SK-N-SH (cell line): ENCODE measurements at regions not wholly inside any gene's neighbourhood (a gene's known extent, or its start where the extent isn't known, plus 50 kb on each side); places are given as distances from the start of the nearest gene placed in this dataset.

Experiments
- CTCF ChIA-PET: fragments of 300-600, 350-600 bp; formaldehyde crosslinking; extraction: SDS; loops from one replicate; lab custom pipeline; 2021; lab: Yijun Ruan, JAX
- POLR2A ChIA-PET: fragments of 350-600 bp; sonication (Branson Sonifier 250); formaldehyde crosslinking; extraction: SDS; loops from one replicate; lab custom pipeline; 2020; ENCODE audit warnings: antibody characterized with exemption, inconsistent platforms; lab: Yijun Ruan, JAX
- DNase-seq: peaks from one replicate; pipeline ENCODE4 v3.0.0; 2012
- H2AFZ ChIP-seq: fragments of 200-600 bp; sonication (generic); 2 replicates; pipeline ENCODE4 v1.8.1; 2016; ENCODE audit warnings: antibody characterized with exemption, mild to moderate bottlenecking, low read depth
- H3F3A ChIP-seq: fragments of 200-600 bp; sonication (generic); replicated peaks from 2 replicates; pipeline ENCODE3; 2016; ENCODE audit warnings: antibody characterized with exemption, mild to moderate bottlenecking; ENCODE audit not compliant: insufficient read depth
- H3K27ac ChIP-seq, 2 experiments: fragments of 200-500 bp in 1 of 2; fragments of 200-600 bp in 1 of 2; sonication (Bioruptor generic) in 1 of 2; sonication (generic), shearing (Covaris generic) in 1 of 2; 2 replicates each; pipeline versions ENCODE4 v1.5.1 to v1.6.1; 2014 to 2016; ENCODE audit warnings: low read depth in 2 of 2, inconsistent platforms in 1 of 2, low read length in 1 of 2, mild to moderate bottlenecking in 1 of 2, mixed read lengths in 1 of 2
- H3K27me3 ChIP-seq: fragments of 200-600 bp; sonication (generic), shearing (Covaris generic); 2 replicates; pipeline ENCODE4 v1.6.1; 2016; ENCODE audit warnings: mixed run types; ENCODE audit not compliant: insufficient read depth
- H3K36me3 ChIP-seq, 2 experiments: fragments of 200-500 bp in 1 of 2; fragments of 200-600 bp in 1 of 2; sonication (Bioruptor generic) in 1 of 2; sonication (generic) in 1 of 2; replicated peaks in 1 of 2; 2 replicates each; pipeline versions ENCODE3 to v1.5.1; 2014 to 2016; ENCODE audit warnings: low read length in 1 of 2, mild to moderate bottlenecking in 1 of 2; ENCODE audit not compliant: insufficient read depth in 2 of 2, control insufficient read depth in 1 of 2
- H3K4me1 ChIP-seq, 2 experiments: fragments of 200-500 bp in 1 of 2; fragments of 200-600 bp in 1 of 2; sonication (Bioruptor generic) in 1 of 2; sonication (generic), shearing (Covaris generic) in 1 of 2; 2 replicates each; pipeline versions ENCODE4 v1.5.1 to v1.6.1; 2014 to 2016; ENCODE audit warnings: low read depth in 1 of 2, low read length in 1 of 2, mixed run types in 1 of 2; ENCODE audit not compliant: insufficient read depth in 2 of 2, control insufficient read depth in 1 of 2
- H3K4me2 ChIP-seq: fragments of 200-600 bp; sonication (generic), shearing (Covaris generic); 2 replicates; pipeline ENCODE4 v1.6.1; 2017; ENCODE audit warnings: mixed run types
- H3K4me3 ChIP-seq, 2 experiments: fragments of 200-500 bp in 1 of 2; fragments of 200-600 bp in 1 of 2; sonication (Bioruptor generic) in 1 of 2; sonication (generic), shearing (Covaris generic) in 1 of 2; 2 replicates each; pipeline versions ENCODE4 v1.5.1 to v1.8.1; 2014 to 2016; ENCODE audit warnings: low read depth in 2 of 2, inconsistent platforms in 1 of 2, low read length in 1 of 2, mild to moderate bottlenecking in 1 of 2, mixed read lengths in 1 of 2, moderate library complexity in 1 of 2
- H3K79me2 ChIP-seq: fragments of 200-600 bp; sonication (generic); 2 replicates; pipeline ENCODE4 v1.8.1; 2017; ENCODE audit warnings: mild to moderate bottlenecking; ENCODE audit not compliant: insufficient read depth
- H3K9ac ChIP-seq: fragments of 200-600 bp; sonication (generic); 2 replicates; pipeline ENCODE4 v1.6.1; 2017; ENCODE audit warnings: mixed run types
- H3K9me2 ChIP-seq: fragments of 200-600 bp; sonication (generic); 2 replicates; pipeline ENCODE4 v1.6.1; 2017; ENCODE audit warnings: mixed run types
- H3K9me3 ChIP-seq: fragments of 200-600 bp; sonication (generic); 2 replicates; pipeline ENCODE4 v1.6.1; 2017; ENCODE audit warnings: mixed run types, mild to moderate bottlenecking, moderate library complexity
- H4K20me1 ChIP-seq: fragments of 200-600 bp; sonication (generic); 2 replicates; pipeline ENCODE4 v1.6.1; 2017; ENCODE audit warnings: mild to moderate bottlenecking, mixed run types; ENCODE audit not compliant: insufficient read depth
- CHD2 ChIP-seq: fragments of 150-350 bp; IDR thresholded peaks from 2 replicates; pipeline ENCODE4 v1.6.1; 2018; ENCODE audit warnings: low read length; ENCODE audit not compliant: partially characterized antibody
- ELF1 ChIP-seq: IDR thresholded peaks from 2 replicates; pipeline ENCODE4 v1.4.0; 2012
- EZH2phosphoT487 ChIP-seq: fragments of 200-600 bp; sonication (generic); IDR thresholded peaks from 2 replicates; pipeline ENCODE4 v1.6.1; 2017; ENCODE audit warnings: low read depth, mixed run types, mild to moderate bottlenecking, antibody characterized with exemption, moderate library complexity, borderline replicate concordance
- FOSL2 ChIP-seq: IDR thresholded peaks from 2 replicates; pipeline ENCODE4 v1.4.0; 2012; ENCODE audit warnings: low read depth, mild to moderate bottlenecking, moderate library complexity, borderline replicate concordance
- GATA2 ChIP-seq: sonication (generic); formaldehyde crosslinking; IDR thresholded peaks from 2 replicates; pipeline ENCODE4 v1.5.0; 2020; ENCODE audit warnings: mild to moderate bottlenecking, missing genetic modification reagents
- NRF1 ChIP-seq: IDR thresholded peaks from 2 replicates; pipeline ENCODE4 v1.6.1; 2012; ENCODE audit warnings: low read depth, mild to moderate bottlenecking, low read length
- POLR2AphosphoS5 ChIP-seq: IDR thresholded peaks from 2 replicates; pipeline ENCODE4 v1.6.1; 2012; ENCODE audit warnings: low read depth, low read length
- RAD21 ChIP-seq: IDR thresholded peaks from 2 replicates; pipeline ENCODE4 v1.6.1; 2012; ENCODE audit warnings: mild to moderate bottlenecking, low read length
- RCOR1 ChIP-seq: fragments of 150-350 bp; IDR thresholded peaks from 2 replicates; pipeline ENCODE4 v1.6.1; 2017; ENCODE audit warnings: antibody characterized with exemption, low read length
- REST ChIP-seq: IDR thresholded peaks from 2 replicates; pipeline ENCODE4 v1.6.1; 2012; ENCODE audit warnings: mild to moderate bottlenecking, low read depth, low read length, moderate library complexity
- RFX5 ChIP-seq: IDR thresholded peaks from 2 replicates; pipeline ENCODE4 v1.6.1; 2012; ENCODE audit warnings: mild to moderate bottlenecking, improper control_type of control experiment, low read length
- TEAD4 ChIP-seq: IDR thresholded peaks from 2 replicates; pipeline ENCODE4 v1.4.0; 2012; ENCODE audit warnings: mild to moderate bottlenecking, borderline replicate concordance; ENCODE audit not compliant: insufficient read depth
- USF2 ChIP-seq: fragments of 150-350 bp; IDR thresholded peaks from 2 replicates; pipeline ENCODE4 v1.6.1; 2017; ENCODE audit warnings: antibody characterized with exemption, low read length, low read depth, borderline replicate concordance
- YY1 ChIP-seq: IDR thresholded peaks from 2 replicates; pipeline ENCODE4 v1.4.0; 2012; ENCODE audit warnings: low read depth, mild to moderate bottlenecking
- ZBTB33 ChIP-seq: IDR thresholded peaks from 2 replicates; pipeline ENCODE4 v1.4.0; 2012; ENCODE audit warnings: low read depth, borderline replicate concordance

- H3K27me3 ChIP-seq, result no peaks in the 10 kb centered on the region
- H3K36me3 ChIP-seq, result no peaks in the 10 kb centered on the region
- peaks cover 0 to 7% of the 10 kb centered on the region in 2 experiments; a peak in 1 of 4 replicates for H3K4me1 ChIP-seq
- ChIA-PET CTCF (no interaction called here), POLR2A (no interaction called here)
- no peak overlapping the region for H3K4me3 ChIP-seq
- no peak overlapping the region for H3K4me2 ChIP-seq
- no peak overlapping the region for H2AFZ ChIP-seq
- H3K9ac ChIP-seq, result no peak overlapping the region
- H4K20me1 ChIP-seq, result no peaks in the 10 kb centered on the region
- no peaks in the 10 kb centered on the region for H3K9me2 ChIP-seq
- H3K79me2 ChIP-seq, result no peaks in the 10 kb centered on the region
- H3K9me3 ChIP-seq, result no peaks in the 10 kb centered on the region
- no peak for TF ChIP-seq REST
- TF ChIP-seq CHD2, result no peak
- TF ChIP-seq ELF1, result no peak
- no peak for TF ChIP-seq TEAD4
- TF ChIP-seq FOSL2, result no peak
- TF ChIP-seq NRF1, result no peak
- TF ChIP-seq GATA2 (CRISPR knock-in tag), result no peak
- TF ChIP-seq RFX5, result no peak
- no peak for TF ChIP-seq RCOR1
- no peak for TF ChIP-seq RAD21
- TF ChIP-seq EZH2phosphoT487, result no peak
- TF ChIP-seq POLR2AphosphoS5, result no peak
- no peak for TF ChIP-seq ZBTB33
- TF ChIP-seq USF2, result no peak
- no peak for TF ChIP-seq YY1
- no peaks in the 10 kb centered on the region for H3F3A ChIP-seq
- H3K27ac ChIP-seq, result no peak overlapping the region
- no peak for DNase-seq
Observed at GRCh38 chr12:90226211-90226610, 517.6 kb upstream of the ATP2B1 start.
